HFFc6 (cell line): ENCODE measurements at regions not wholly inside any gene's neighbourhood (a gene's known extent, or its start where the extent isn't known, plus 50 kb on each side); places are given as distances from the start of the nearest gene placed in this dataset.

Experiments
- DNase-seq: peaks from one replicate; pipeline ENCODE4 v3.0.0-alpha.2; 2018
- H3K27ac Mint-ChIP-seq: 2 replicates; pipeline ENCODE4 v1.8.0; 2020; ENCODE audit warnings: mild to moderate bottlenecking, mixed read lengths
- H3K27me3 Mint-ChIP-seq: 2 replicates; pipeline ENCODE4 v1.8.0; 2021; ENCODE audit warnings: mild to moderate bottlenecking, moderate library complexity, mixed read lengths; ENCODE audit not compliant: insufficient read depth
- H3K36me3 Mint-ChIP-seq: 2 replicates; pipeline ENCODE4 v1.8.0; 2021; ENCODE audit warnings: low read depth, mixed read lengths
- H3K4me1 Mint-ChIP-seq: 2 replicates; pipeline ENCODE4 v1.8.0; 2020; ENCODE audit warnings: low read depth, mixed read lengths
- H3K4me3 Mint-ChIP-seq: 2 replicates; pipeline ENCODE4 v1.8.0; 2020; ENCODE audit warnings: mild to moderate bottlenecking, moderate library complexity, mixed read lengths
- H3K9me3 Mint-ChIP-seq: 2 replicates; pipeline ENCODE4 v1.8.0; 2020; ENCODE audit warnings: mild to moderate bottlenecking, mixed read lengths
- TF ChIP-seq, protein P1 (sequence below): fragments of 200-600 bp; sonication (generic); IDR thresholded peaks from 2 replicates; pipeline ENCODE4 v1.5.0; 2021; ENCODE audit warnings: antibody characterized with exemption, mild to moderate bottlenecking

DNA sequence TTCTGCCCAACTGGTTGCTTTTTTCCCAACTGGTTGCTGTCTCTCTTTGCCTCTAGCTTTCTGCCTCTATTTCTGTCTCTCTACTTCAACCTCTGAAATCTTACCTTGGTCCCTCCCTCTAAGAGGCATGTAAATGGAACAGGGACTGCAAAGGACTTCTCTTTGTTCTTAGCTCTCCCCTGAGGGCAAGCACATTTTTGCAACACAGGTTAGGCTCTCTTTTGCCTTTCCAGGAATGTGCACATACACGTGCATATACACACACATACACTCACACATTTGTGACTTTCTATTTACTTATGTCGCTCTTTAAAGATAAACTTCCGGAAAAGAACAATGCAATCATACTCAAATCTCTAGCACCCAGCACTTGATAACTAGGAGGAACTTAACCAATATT, 262.6 kb upstream of the DDX18 start:
- Mint-ChIP-seq H3K4me1 (no peaks in the 10 kb centered on the region), H3K4me3 (no peak overlapping the region), H3K9me3 (peaks cover 36% of the 10 kb centered on the region), H3K36me3 (no peaks in the 10 kb centered on the region), H3K27ac (no peak overlapping the region), H3K27me3 (peaks cover 2% of the 10 kb centered on the region; the same call in 1 of the 2 replicates)
- DNase-seq, result no peak
- TF ChIP-seq, protein P1, sequence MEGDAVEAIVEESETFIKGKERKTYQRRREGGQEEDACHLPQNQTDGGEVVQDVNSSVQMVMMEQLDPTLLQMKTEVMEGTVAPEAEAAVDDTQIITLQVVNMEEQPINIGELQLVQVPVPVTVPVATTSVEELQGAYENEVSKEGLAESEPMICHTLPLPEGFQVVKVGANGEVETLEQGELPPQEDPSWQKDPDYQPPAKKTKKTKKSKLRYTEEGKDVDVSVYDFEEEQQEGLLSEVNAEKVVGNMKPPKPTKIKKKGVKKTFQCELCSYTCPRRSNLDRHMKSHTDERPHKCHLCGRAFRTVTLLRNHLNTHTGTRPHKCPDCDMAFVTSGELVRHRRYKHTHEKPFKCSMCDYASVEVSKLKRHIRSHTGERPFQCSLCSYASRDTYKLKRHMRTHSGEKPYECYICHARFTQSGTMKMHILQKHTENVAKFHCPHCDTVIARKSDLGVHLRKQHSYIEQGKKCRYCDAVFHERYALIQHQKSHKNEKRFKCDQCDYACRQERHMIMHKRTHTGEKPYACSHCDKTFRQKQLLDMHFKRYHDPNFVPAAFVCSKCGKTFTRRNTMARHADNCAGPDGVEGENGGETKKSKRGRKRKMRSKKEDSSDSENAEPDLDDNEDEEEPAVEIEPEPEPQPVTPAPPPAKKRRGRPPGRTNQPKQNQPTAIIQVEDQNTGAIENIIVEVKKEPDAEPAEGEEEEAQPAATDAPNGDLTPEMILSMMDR, result no peak

DNA sequence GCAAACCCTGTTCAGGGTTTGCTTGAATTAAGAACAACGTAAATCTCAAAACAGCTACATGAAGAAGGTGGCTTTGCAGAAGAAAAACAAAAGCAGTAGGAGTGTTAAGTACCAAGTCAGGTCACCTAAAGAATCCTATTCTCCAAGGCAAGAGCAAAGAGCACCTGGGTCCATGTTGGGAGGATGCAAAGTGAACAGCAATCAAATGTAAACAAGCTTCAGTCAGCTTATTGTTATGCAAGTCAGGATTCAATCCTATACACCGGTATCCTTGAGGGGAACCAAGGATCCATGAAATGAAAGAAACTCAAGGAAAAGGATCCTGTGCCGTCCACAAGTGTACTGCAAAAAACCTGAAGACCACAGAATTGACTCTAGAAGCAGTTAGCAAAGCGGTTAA, 261.0 kb upstream of the DDX18 start:
- Mint-ChIP-seq H3K27ac (no peak overlapping the region), H3K36me3 (no peaks in the 10 kb centered on the region), H3K4me3 (no peak overlapping the region), H3K9me3 (peaks cover 36% of the 10 kb centered on the region), H3K27me3 (peaks cover 2% of the 10 kb centered on the region; the same call in 1 of the 2 replicates), H3K4me1 (no peaks in the 10 kb centered on the region)
- no peak for DNase-seq
- TF ChIP-seq, protein P1, result no peak

DNA sequence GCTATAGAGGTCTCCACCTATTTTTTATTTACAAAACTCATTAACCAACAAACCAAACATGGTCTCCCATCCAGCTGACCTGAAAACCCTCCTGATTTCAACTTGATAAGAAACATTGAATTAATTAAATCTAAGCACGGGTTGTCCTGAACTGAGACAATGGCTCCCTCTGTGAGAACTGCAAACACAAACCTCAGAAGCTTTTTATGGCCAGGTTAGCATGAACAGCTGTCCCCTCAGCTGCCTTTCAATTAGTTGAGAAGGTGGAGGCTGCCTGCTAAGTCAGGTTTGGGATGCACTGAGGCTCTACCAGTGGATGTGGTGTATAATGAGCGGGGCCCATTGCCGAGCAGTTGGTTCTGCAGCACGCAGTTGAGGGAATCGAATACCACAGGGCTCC, 258.5 kb upstream of the DDX18 start:
- DNase-seq, result no peak
- Mint-ChIP-seq H3K27ac (no peak overlapping the region), H3K9me3 (peaks cover 39% of the 10 kb centered on the region), H3K4me1 (no peaks in the 10 kb centered on the region), H3K36me3 (no peaks in the 10 kb centered on the region), H3K4me3 (no peak overlapping the region), H3K27me3 (peaks cover 2% of the 10 kb centered on the region; the same call in 1 of the 2 replicates)
- TF ChIP-seq, protein P1, result no peak

DNA sequence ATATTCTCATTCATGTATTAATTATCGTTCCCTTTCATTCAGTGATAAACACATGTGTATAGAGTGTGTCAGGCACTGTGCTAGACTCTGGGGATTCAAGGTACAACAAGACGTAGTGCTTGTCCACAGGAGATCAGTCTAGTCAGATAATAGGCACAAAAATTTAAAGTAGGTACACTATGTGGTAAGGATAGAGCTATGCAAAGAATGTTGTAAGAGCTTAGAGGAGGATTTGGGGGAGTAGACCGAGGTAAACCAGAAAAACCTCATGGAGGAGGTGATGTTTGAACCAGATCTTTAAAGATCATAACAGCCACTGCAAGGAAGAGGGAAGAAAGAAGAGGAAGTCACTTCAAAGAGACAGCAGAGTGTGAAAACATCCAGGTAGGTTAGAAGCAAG, 256.9 kb upstream of the DDX18 start:
- peaks cover 40% of the 10 kb centered on the region for H3K9me3 Mint-ChIP-seq
- no peaks in the 10 kb centered on the region for H3K4me1 Mint-ChIP-seq
- no peak overlapping the region for H3K27ac Mint-ChIP-seq
- TF ChIP-seq, protein P1, result no peak
- no peaks in the 10 kb centered on the region; the same call in 1 of the 2 replicates for H3K27me3 Mint-ChIP-seq
- DNase-seq, result no peak
- no peak overlapping the region for H3K4me3 Mint-ChIP-seq
- H3K36me3 Mint-ChIP-seq, result no peaks in the 10 kb centered on the region

DNA sequence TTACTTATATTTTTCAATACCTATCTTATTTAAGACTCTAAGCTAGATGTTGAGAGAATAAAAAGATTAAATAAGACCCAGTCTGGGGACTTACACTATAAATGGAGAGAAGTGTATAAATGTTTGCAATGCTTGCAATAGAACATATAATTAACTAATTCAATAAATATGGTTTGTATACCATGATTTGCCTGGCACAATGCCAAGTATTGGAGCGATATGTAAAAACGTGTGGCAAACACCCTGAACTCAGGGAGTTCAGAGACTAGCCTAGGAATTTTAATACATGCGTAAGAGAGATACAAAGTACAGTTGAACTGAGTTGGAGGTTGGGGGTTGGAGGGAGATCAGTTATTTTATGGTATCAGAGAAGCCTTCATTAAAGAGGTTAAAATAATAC, 251.8 kb upstream of the DDX18 start:
- no peak for DNase-seq
- Mint-ChIP-seq H3K4me3 (no peak overlapping the region), H3K27me3 (no peaks in the 10 kb centered on the region; the same call in 1 of the 2 replicates), H3K9me3 (peaks cover 42% of the 10 kb centered on the region), H3K4me1 (no peaks in the 10 kb centered on the region), H3K36me3 (no peaks in the 10 kb centered on the region), H3K27ac (no peak overlapping the region)
- TF ChIP-seq, protein P1, result no peak
